ENCODE measurements at regions not wholly inside any gene's neighbourhood (a gene's known extent, or its start where the extent isn't known, plus 50 kb on each side); places are given as distances from the start of the nearest gene placed in this dataset.

- H3K4me3 Mint-ChIP-seq (ENCODE audit: low read depth): no peak overlapping the region
- peaks cover 15% of the 10 kb centered on the region for H3K9me3 Mint-ChIP-seq (ENCODE audit: low read depth)
- TF ChIP-seq, protein P1, sequence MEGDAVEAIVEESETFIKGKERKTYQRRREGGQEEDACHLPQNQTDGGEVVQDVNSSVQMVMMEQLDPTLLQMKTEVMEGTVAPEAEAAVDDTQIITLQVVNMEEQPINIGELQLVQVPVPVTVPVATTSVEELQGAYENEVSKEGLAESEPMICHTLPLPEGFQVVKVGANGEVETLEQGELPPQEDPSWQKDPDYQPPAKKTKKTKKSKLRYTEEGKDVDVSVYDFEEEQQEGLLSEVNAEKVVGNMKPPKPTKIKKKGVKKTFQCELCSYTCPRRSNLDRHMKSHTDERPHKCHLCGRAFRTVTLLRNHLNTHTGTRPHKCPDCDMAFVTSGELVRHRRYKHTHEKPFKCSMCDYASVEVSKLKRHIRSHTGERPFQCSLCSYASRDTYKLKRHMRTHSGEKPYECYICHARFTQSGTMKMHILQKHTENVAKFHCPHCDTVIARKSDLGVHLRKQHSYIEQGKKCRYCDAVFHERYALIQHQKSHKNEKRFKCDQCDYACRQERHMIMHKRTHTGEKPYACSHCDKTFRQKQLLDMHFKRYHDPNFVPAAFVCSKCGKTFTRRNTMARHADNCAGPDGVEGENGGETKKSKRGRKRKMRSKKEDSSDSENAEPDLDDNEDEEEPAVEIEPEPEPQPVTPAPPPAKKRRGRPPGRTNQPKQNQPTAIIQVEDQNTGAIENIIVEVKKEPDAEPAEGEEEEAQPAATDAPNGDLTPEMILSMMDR (IDR thresholded peaks at IDR 0.05; ENCODE audit: unreplicated experiment): no peak
- H3K27ac Mint-ChIP-seq: no peak overlapping the region
- peaks cover 1% of the 10 kb centered on the region for H3K36me3 Mint-ChIP-seq (ENCODE audit: insufficient read depth)
- DNase-seq (ENCODE audit: low spot score, unreplicated experiment): no peak
- H3K4me1 Mint-ChIP-seq (ENCODE audit: low read depth): peaks cover 4% of the 10 kb centered on the region
- H3K27me3 Mint-ChIP-seq: no peaks in the 10 kb centered on the region
Observed at GRCh38 chr7:54846273-54846672, 87.3 kb upstream of the SEC61G start.

DNA sequence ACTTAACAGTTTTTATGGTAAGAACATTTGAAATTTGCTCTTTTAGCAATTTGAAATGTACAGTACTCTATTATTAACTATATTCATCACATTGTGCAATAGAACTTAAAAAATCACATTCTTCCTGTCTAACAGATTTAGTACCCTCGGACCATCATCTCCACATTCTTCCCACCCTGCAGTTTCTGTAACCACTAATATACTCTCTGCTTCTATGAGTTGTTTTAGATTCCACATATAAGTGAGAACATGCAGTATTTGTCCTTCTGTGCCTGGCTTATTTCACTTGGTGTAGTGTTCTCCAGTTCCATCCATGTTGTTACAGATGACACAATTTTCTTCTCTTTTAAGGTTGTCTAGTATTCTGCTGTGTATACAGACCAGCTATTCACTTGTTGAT is 88.9 kb upstream of the SEC61G start:
- Mint-ChIP-seq H3K4me1 (ENCODE audit: low read depth) (no peaks in the 10 kb centered on the region), H3K9me3 (ENCODE audit: low read depth) (peaks cover 24% of the 10 kb centered on the region)

GRCh38 chr7:54856856-54857255 is 97.8 kb upstream of the SEC61G start:
- Mint-ChIP-seq H3K4me1 (ENCODE audit: low read depth) (peaks cover 17% of the 10 kb centered on the region), H3K27ac (no peak overlapping the region), H3K9me3 (ENCODE audit: low read depth) (peaks cover 21% of the 10 kb centered on the region), H3K36me3 (ENCODE audit: insufficient read depth) (peaks cover 3% of the 10 kb centered on the region), H3K27me3 (peaks cover 4% of the 10 kb centered on the region), H3K4me3 (ENCODE audit: low read depth) (no peak overlapping the region)
- TF ChIP-seq, protein P1 (IDR thresholded peaks at IDR 0.05; ENCODE audit: unreplicated experiment): no peak
- DNase-seq (ENCODE audit: low spot score, unreplicated experiment): no peak

More for the DNA sequence above, 88.9 kb upstream of the SEC61G start:
- Mint-ChIP-seq H3K36me3 (ENCODE audit: insufficient read depth) (peaks cover 3% of the 10 kb centered on the region), H3K27me3 (no peaks in the 10 kb centered on the region), H3K27ac (no peak overlapping the region), H3K4me3 (ENCODE audit: low read depth) (no peak overlapping the region)
- TF ChIP-seq, protein P1 (IDR thresholded peaks at IDR 0.05; ENCODE audit: unreplicated experiment): no peak
- DNase-seq (ENCODE audit: low spot score, unreplicated experiment): no peak

- H3K27me3 Mint-ChIP-seq: peaks cover 4% of the 10 kb centered on the region
- no peak overlapping the region for H3K27ac Mint-ChIP-seq
- H3K9me3 Mint-ChIP-seq (ENCODE audit: low read depth): peaks cover 19% of the 10 kb centered on the region
Observed at GRCh38 chr7:54857294-54857693, 98.3 kb upstream of the SEC61G start.

DNA sequence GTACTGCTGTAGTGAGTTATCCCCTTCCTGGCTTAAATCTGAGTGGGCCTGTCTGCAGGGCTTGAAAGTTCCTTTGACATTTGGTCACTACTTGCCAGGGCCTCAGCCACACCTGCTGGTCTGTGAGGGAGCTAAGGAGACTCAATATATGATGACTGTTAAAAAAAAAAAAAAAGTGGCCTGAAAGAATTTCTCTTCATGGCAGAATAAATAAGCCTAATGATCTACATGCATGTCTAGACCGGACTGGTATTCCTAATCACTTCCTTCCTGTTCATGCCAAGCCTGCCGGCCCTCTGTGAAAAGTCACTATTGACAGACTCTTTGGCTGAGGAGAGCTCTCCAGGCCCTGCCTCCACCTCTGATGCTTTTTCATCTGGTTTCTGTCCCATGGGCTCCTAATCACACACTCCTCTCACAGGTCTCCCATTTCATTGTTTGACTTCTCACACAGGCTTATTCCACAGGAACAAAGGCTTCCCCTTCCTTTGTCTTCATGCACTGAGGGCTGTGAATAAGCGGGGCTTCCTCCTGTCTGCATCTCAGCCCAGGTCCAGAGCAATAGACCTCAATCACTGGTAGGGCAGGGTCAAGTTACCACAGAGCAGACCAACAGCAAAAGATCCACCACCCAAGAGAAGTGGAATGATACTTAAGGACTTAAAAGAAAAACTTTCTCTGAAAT is 99.1 kb upstream of the SEC61G start:
- Mint-ChIP-seq H3K27ac (peak overlapping the region; percentile 79), H3K9me3 (ENCODE audit: low read depth) (peaks cover 14% of the 10 kb centered on the region), H3K36me3 (ENCODE audit: insufficient read depth) (peaks cover 2% of the 10 kb centered on the region), H3K27me3 (peaks cover 4% of the 10 kb centered on the region), H3K4me1 (ENCODE audit: low read depth) (peaks cover 21% of the 10 kb centered on the region), H3K4me3 (ENCODE audit: low read depth) (no peak overlapping the region)
- DNase-seq (ENCODE audit: low spot score, unreplicated experiment): no peak
- TF ChIP-seq, protein P1 (IDR thresholded peaks at IDR 0.05; ENCODE audit: unreplicated experiment): no peak

More at GRCh38 chr7:54857294-54857693, 98.3 kb upstream of the SEC61G start:
- TF ChIP-seq, protein P1 (IDR thresholded peaks at IDR 0.05; ENCODE audit: unreplicated experiment): no peak
- no peak for DNase-seq (ENCODE audit: low spot score, unreplicated experiment)
- Mint-ChIP-seq H3K4me3 (ENCODE audit: low read depth) (no peak overlapping the region), H3K36me3 (ENCODE audit: insufficient read depth) (peaks cover 3% of the 10 kb centered on the region), H3K4me1 (ENCODE audit: low read depth) (peaks cover 17% of the 10 kb centered on the region)
